WTC11 (cell line): ENCODE measurements at regions not wholly inside any gene's neighbourhood (a gene's known extent, or its start where the extent isn't known, plus 50 kb on each side); places are given as distances from the start of the nearest gene placed in this dataset.

Experiments used
- ATAC-seq: fragments of 200-7000 bp; cut with Tn5 transposase; 2 replicates; pipeline ENCODE4 v1.10.0; 2021; ENCODE audit warnings: mild to moderate bottlenecking, moderate library complexity
- CTCF ChIA-PET: fragments of 300-600 bp; sonication (Branson Sonifier 250); formaldehyde crosslinking; loops from one replicate; lab custom pipeline; 2021; ENCODE audit warnings: antibody characterized with exemption; lab: Charles Lee
- POLR2A ChIA-PET: fragments of 350-600 bp; sonication (Branson Sonifier 250); formaldehyde crosslinking; loops from one replicate; lab custom pipeline; 2021; ENCODE audit warnings: antibody characterized with exemption; lab: Charles Lee
- DNase-seq: peaks from one replicate; pipeline ENCODE4 v3.0.0; 2021; ENCODE audit warnings: low spot score
- H3K27ac Mint-ChIP-seq: 2 replicates; pipeline ENCODE4 v1.8.0; 2021; ENCODE audit warnings: mixed read lengths
- H3K27me3 Mint-ChIP-seq: 2 replicates; pipeline ENCODE4 v1.8.0; 2021; ENCODE audit warnings: low read depth, mild to moderate bottlenecking, moderate library complexity, mixed read lengths
- H3K36me3 Mint-ChIP-seq: 2 replicates; pipeline ENCODE4 v1.8.0; 2021; ENCODE audit warnings: mixed read lengths
- H3K4me1 Mint-ChIP-seq: 2 replicates; pipeline ENCODE4 v1.8.0; 2022; ENCODE audit warnings: mixed read lengths
- H3K4me3 Mint-ChIP-seq: 2 replicates; pipeline ENCODE4 v1.8.0; 2021; ENCODE audit warnings: mild to moderate bottlenecking, moderate library complexity, mixed read lengths
- H3K9me3 Mint-ChIP-seq: 2 replicates; pipeline ENCODE4 v1.8.0; 2021; ENCODE audit warnings: mixed read lengths
- CTCF ChIP-seq: fragments of 200-600 bp; IDR thresholded peaks from 2 replicates; pipeline ENCODE4 v1.8.0; 2022; ENCODE audit warnings: antibody characterized with exemption
- E2F1 ChIP-seq: sonication (generic); formaldehyde crosslinking; IDR thresholded peaks from 2 replicates; pipeline ENCODE4 v1.8.0; 2022; ENCODE audit warnings: mild to moderate bottlenecking, missing genetic modification reagents
- ELF4 ChIP-seq: sonication (generic); formaldehyde crosslinking; IDR thresholded peaks from 2 replicates; pipeline ENCODE4 v1.8.1; 2022; ENCODE audit warnings: low read depth, mild to moderate bottlenecking, moderate library complexity, missing genetic modification reagents
- FOXK1 ChIP-seq: sonication (generic); formaldehyde crosslinking; IDR thresholded peaks from 2 replicates; pipeline ENCODE4 v1.8.0; 2022; ENCODE audit warnings: mild to moderate bottlenecking, moderate library complexity, missing genetic modification reagents
- GRHL2 ChIP-seq: fragments of 250-450 bp; sonication (Bioruptor Pico); IDR thresholded peaks from 2 replicates; pipeline ENCODE4 v1.8.0; 2022; ENCODE audit warnings: mild to moderate bottlenecking, moderate library complexity; ENCODE audit not compliant: insufficient replicate concordance, severe bottlenecking
- HMGXB4 ChIP-seq: sonication (generic); formaldehyde crosslinking; IDR thresholded peaks from 2 replicates; pipeline ENCODE4 v1.8.1; 2023; ENCODE audit warnings: mild to moderate bottlenecking, moderate library complexity, missing genetic modification reagents
- IRF2 ChIP-seq: sonication (generic); formaldehyde crosslinking; IDR thresholded peaks from 2 replicates; pipeline ENCODE4 v1.8.0; 2022; ENCODE audit warnings: low read depth, missing genetic modification reagents, borderline replicate concordance
- MLX ChIP-seq: sonication (generic); formaldehyde crosslinking; IDR thresholded peaks from 2 replicates; pipeline ENCODE4 v1.8.1; 2023; ENCODE audit warnings: mild to moderate bottlenecking, missing genetic modification reagents, moderate library complexity
- NFATC4 ChIP-seq: fragments of 250-450 bp; sonication (Bioruptor Pico); IDR thresholded peaks from 2 replicates; pipeline ENCODE4 v1.9.0; 2021; ENCODE audit warnings: mild to moderate bottlenecking
- PREB ChIP-seq: sonication (generic); formaldehyde crosslinking; IDR thresholded peaks from 2 replicates; pipeline ENCODE4 v1.8.1; 2022; ENCODE audit warnings: mild to moderate bottlenecking, missing genetic modification reagents, moderate library complexity, borderline replicate concordance
- PRRX2 ChIP-seq: fragments of 250-450 bp; sonication (Bioruptor Pico); IDR thresholded peaks from 2 replicates; pipeline ENCODE4 v1.8.0; 2021; ENCODE audit warnings: mild to moderate bottlenecking
- SMAD4 ChIP-seq: sonication (generic); formaldehyde crosslinking; IDR thresholded peaks from 2 replicates; pipeline ENCODE4 v1.8.0; 2022; ENCODE audit warnings: mild to moderate bottlenecking, missing genetic modification reagents
- USF1 ChIP-seq: sonication (generic); formaldehyde crosslinking; IDR thresholded peaks from 2 replicates; pipeline ENCODE4 v1.8.0; 2022; ENCODE audit warnings: mild to moderate bottlenecking, missing genetic modification reagents
- USF2 ChIP-seq: sonication (generic); formaldehyde crosslinking; IDR thresholded peaks from 2 replicates; pipeline ENCODE4 v1.8.1; 2023; ENCODE audit warnings: mild to moderate bottlenecking, missing genetic modification reagents, moderate library complexity
- ZBTB21 ChIP-seq: sonication (generic); formaldehyde crosslinking; IDR thresholded peaks from 2 replicates; pipeline ENCODE4 v1.8.1; 2023; ENCODE audit warnings: mild to moderate bottlenecking, missing genetic modification reagents, borderline replicate concordance
- ZBTB43 ChIP-seq: sonication (generic); formaldehyde crosslinking; IDR thresholded peaks from 2 replicates; pipeline ENCODE4 v1.8.1; 2023; ENCODE audit warnings: mild to moderate bottlenecking, missing genetic modification reagents
- ZNF263 ChIP-seq: sonication (generic); formaldehyde crosslinking; IDR thresholded peaks from 2 replicates; pipeline ENCODE4 v1.8.1; 2022; ENCODE audit warnings: low read depth, mild to moderate bottlenecking, moderate library complexity, missing genetic modification reagents
- ZNF512 ChIP-seq: sonication (generic); formaldehyde crosslinking; IDR thresholded peaks from 2 replicates; pipeline ENCODE4 v1.8.1; 2022; ENCODE audit warnings: missing genetic modification reagents, borderline replicate concordance
- ZNF671 ChIP-seq: fragments of 250-450 bp; sonication (Bioruptor Pico); IDR thresholded peaks from 2 replicates; pipeline ENCODE4 v1.8.0; 2021; ENCODE audit warnings: mild to moderate bottlenecking
- ZSCAN18 ChIP-seq: fragments of 250-450 bp; sonication (Bioruptor Pico); IDR thresholded peaks from 2 replicates; pipeline ENCODE4 v2.1.2; 2022; ENCODE audit warnings: mild to moderate bottlenecking, moderate library complexity

GRCh38 chr12:88416786-88417185, 163.5 kb downstream of the KITLG start:
- no peak for TF ChIP-seq ZBTB21 (CRISPR knock-in tag)
- TF ChIP-seq ZSCAN18 (CRISPR knock-in tag) = no peak
- no peak for TF ChIP-seq ZBTB43 (CRISPR knock-in tag)
- no peak for TF ChIP-seq E2F1 (CRISPR knock-in tag)
- TF ChIP-seq MLX (CRISPR knock-in tag) = no peak
- TF ChIP-seq USF2 (CRISPR knock-in tag) = no peak
- no peak for TF ChIP-seq ELF4 (CRISPR knock-in tag)
- no peak for TF ChIP-seq ZNF671
- TF ChIP-seq GRHL2 = no peak
- Mint-ChIP-seq H3K27ac (no peak overlapping the region), H3K4me1 (peaks cover 4% of the 10 kb centered on the region; the same call in 1 of the 2 replicates), H3K4me3 (no peak overlapping the region), H3K27me3 (no peaks in the 10 kb centered on the region), H3K36me3 (no peaks in the 10 kb centered on the region), H3K9me3 (no peaks in the 10 kb centered on the region)
- ATAC-seq (no peak), DNase-seq (no peak)
- ChIA-PET CTCF (interaction anchor here (0.6 kb wide), 1 partner anchor 24 kb away, joined by 3 read pairs; no protein-coding TSS in a partner anchor), POLR2A (interaction anchor here (0.5 kb wide), 1 partner anchor 504 kb away, joined by 4 read pairs; no protein-coding TSS in a partner anchor)

GRCh38 chr12:88417531-88417930, 162.7 kb downstream of the KITLG start:
- Mint-ChIP-seq H3K4me1 (peaks cover 4% of the 10 kb centered on the region; the same call in 1 of the 2 replicates), H3K36me3 (no peaks in the 10 kb centered on the region), H3K4me3 (no peak overlapping the region), H3K27me3 (no peaks in the 10 kb centered on the region), H3K9me3 (no peaks in the 10 kb centered on the region), H3K27ac (no peak overlapping the region)
- CTCF ChIA-PET = no interaction called here
- POLR2A ChIA-PET = no interaction called here
- DNase-seq = no peak
- ATAC-seq = no peak
- no peak for TF ChIP-seq IRF2
- TF ChIP-seq PREB (CRISPR knock-in tag) = no peak
- no peak for TF ChIP-seq NFATC4 (CRISPR knock-in tag)
- TF ChIP-seq ZNF671 = no peak
- TF ChIP-seq HMGXB4 (CRISPR knock-in tag) = no peak
- no peak for TF ChIP-seq SMAD4 (CRISPR knock-in tag)
- TF ChIP-seq CTCF = no peak
- TF ChIP-seq PRRX2 (CRISPR knock-in tag) = no peak
- TF ChIP-seq FOXK1 = no peak
- no peak for TF ChIP-seq USF1
- TF ChIP-seq GRHL2 = no peak
- TF ChIP-seq ZNF512 (CRISPR knock-in tag) = no peak
- no peak for TF ChIP-seq ZNF263 (CRISPR knock-in tag)
